ENCODE measurements at regions not wholly inside any gene's neighbourhood (a gene's known extent, or its start where the extent isn't known, plus 50 kb on each side); places are given as distances from the start of the nearest gene placed in this dataset.

- Histone ChIP-seq H3K4me2 (ENCODE audit: insufficient read depth, low read length) (no peak overlapping the region), H3K27ac (ENCODE audit: low read length) (no peak overlapping the region), H4K20me1 (ENCODE audit: insufficient read depth, low read length) (no peaks in the 10 kb centered on the region), H3K9ac (ENCODE audit: low read depth, low read length) (no peak overlapping the region), H2AFZ (ENCODE audit: low read depth, low read length) (no peak overlapping the region), H3K9me3 (ENCODE audit: insufficient read depth, low read length, severe bottlenecking) (no peaks in the 10 kb centered on the region), H3K79me2 (ENCODE audit: insufficient read depth, low read length) (no peaks in the 10 kb centered on the region), H3K4me3 (ENCODE audit: low read depth in 1 of 2, low read length in 2 of 2) (no peak overlapping the region), H3K4me1 (ENCODE audit: insufficient read depth, low read length) (peaks cover 47% of the 10 kb centered on the region), H3K36me3 (ENCODE audit: insufficient read depth, low read length) (no peaks in the 10 kb centered on the region), H3K27me3 (ENCODE audit: insufficient read depth, low read length, poor library complexity) (no peaks in the 10 kb centered on the region)
- no peak for ATAC-seq (ENCODE audit: insufficient read depth, low read depth)
- DNase-seq, result no peak
- TF ChIP-seq CTCF (IDR thresholded peaks at IDR 0.05; ENCODE audit: borderline replicate concordance, extremely low read depth, low read length, poor library complexity, severe bottlenecking) (no peak), EZH2 (IDR thresholded peaks at IDR 0.05; ENCODE audit: borderline replicate concordance, low read depth, low read length, severe bottlenecking) (no peak)
Observed at GRCh38 chr5:142437563-142437962, 112.7 kb upstream of the SPRY4 start.

- Histone ChIP-seq H3K9ac (ENCODE audit: low read depth, low read length) (no peak overlapping the region), H3K27me3 (ENCODE audit: insufficient read depth, low read length, poor library complexity) (no peaks in the 10 kb centered on the region), H4K20me1 (ENCODE audit: insufficient read depth, low read length) (no peaks in the 10 kb centered on the region), H3K9me3 (ENCODE audit: insufficient read depth, low read length, severe bottlenecking) (no peaks in the 10 kb centered on the region), H3K79me2 (ENCODE audit: insufficient read depth, low read length) (no peaks in the 10 kb centered on the region), H3K36me3 (ENCODE audit: insufficient read depth, low read length) (no peaks in the 10 kb centered on the region), H3K4me3 (ENCODE audit: low read depth in 1 of 2, low read length in 2 of 2) (no peak overlapping the region), H3K4me2 (ENCODE audit: insufficient read depth, low read length) (no peak overlapping the region), H2AFZ (ENCODE audit: low read depth, low read length) (no peak overlapping the region), H3K27ac (ENCODE audit: low read length) (no peak overlapping the region; the same call in 1 of the 2 replicates), H3K4me1 (ENCODE audit: insufficient read depth, low read length) (peaks cover 53% of the 10 kb centered on the region)
- ATAC-seq (ENCODE audit: insufficient read depth, low read depth) (no peak), DNase-seq (no peak)
- TF ChIP-seq CTCF (IDR thresholded peaks at IDR 0.05; ENCODE audit: borderline replicate concordance, extremely low read depth, low read length, poor library complexity, severe bottlenecking), result no peak
- no peak for TF ChIP-seq EZH2 (IDR thresholded peaks at IDR 0.05; ENCODE audit: borderline replicate concordance, low read depth, low read length, severe bottlenecking)
Observed at GRCh38 chr5:142435410-142436115, 110.7 kb upstream of the SPRY4 start.

- Histone ChIP-seq H3K4me1 (ENCODE audit: insufficient read depth, low read length) (peaks cover 64% of the 10 kb centered on the region), H3K27ac (ENCODE audit: low read length) (peak overlapping the region; percentile 91), H3K27me3 (ENCODE audit: insufficient read depth, low read length, poor library complexity) (no peaks in the 10 kb centered on the region), H3K9ac (ENCODE audit: low read depth, low read length) (peak overlapping the region; percentile 57; the same call in 1 of the 2 replicates), H3K79me2 (ENCODE audit: insufficient read depth, low read length) (no peaks in the 10 kb centered on the region), H3K9me3 (ENCODE audit: insufficient read depth, low read length, severe bottlenecking) (no peaks in the 10 kb centered on the region), H4K20me1 (ENCODE audit: insufficient read depth, low read length) (no peaks in the 10 kb centered on the region), H3K36me3 (ENCODE audit: insufficient read depth, low read length) (no peaks in the 10 kb centered on the region), H3K4me3 (ENCODE audit: low read depth in 1 of 2, low read length in 2 of 2) (no peak overlapping the region), H3K4me2 (ENCODE audit: insufficient read depth, low read length) (peak overlapping the region; percentile 47; the same call in 1 of the 2 replicates), H2AFZ (ENCODE audit: low read depth, low read length) (no peak overlapping the region)
- TF ChIP-seq CTCF (IDR thresholded peaks at IDR 0.05; ENCODE audit: borderline replicate concordance, extremely low read depth, low read length, poor library complexity, severe bottlenecking) (no peak), EZH2 (IDR thresholded peaks at IDR 0.05; ENCODE audit: borderline replicate concordance, low read depth, low read length, severe bottlenecking) (no peak)
- no peak for ATAC-seq (ENCODE audit: insufficient read depth, low read depth)
- DNase-seq, result no peak
Observed at GRCh38 chr5:142434322-142434612, 109.4 kb upstream of the SPRY4 start.
